Cardiac muscle cell (in vitro differentiated cells and primary cell): ENCODE measurements at regions not wholly inside any gene's neighbourhood (a gene's known extent, or its start where the extent isn't known, plus 50 kb on each side); places are given as distances from the start of the nearest gene placed in this dataset.
A peak's percentile ranks its signal among the peaks of the same experiment; 100 is the strongest.

Source experiments
- DNase-seq, 2 donors: peaks; one replicate each; pipeline versions ENCODE4 v3.0.0 to v3.0.0-alpha.2; 2010 to 2017; ENCODE audit warnings: low read depth in 1 of 2, low spot score in 1 of 2
- H3K27ac ChIP-seq: fragments of 200-600 bp; sonication (generic); 2 replicates; pipeline ENCODE4 v1.5.1; 2016
- H3K27me3 ChIP-seq: fragments of 200-600 bp; sonication (generic); 2 replicates; pipeline ENCODE4 v1.6.0; 2016; ENCODE audit warnings: control low read depth
- H3K36me3 ChIP-seq: fragments of 200-600 bp; sonication (generic); 2 replicates; pipeline ENCODE4 v1.5.1; 2016; ENCODE audit warnings: control low read depth
- H3K4me1 ChIP-seq: fragments of 200-600 bp; sonication (generic); 2 replicates; pipeline ENCODE4 v1.8.1; 2017; ENCODE audit warnings: low read depth, mild to moderate bottlenecking, mixed run types
- H3K4me3 ChIP-seq: fragments of 200-600 bp; sonication (generic); 2 replicates; pipeline ENCODE4 v1.5.1; 2016; ENCODE audit warnings: mild to moderate bottlenecking
- H3K9me3 ChIP-seq: fragments of 200-600 bp; sonication (generic); 2 replicates; pipeline ENCODE4 v1.5.1; 2017; ENCODE audit warnings: low read depth, mild to moderate bottlenecking, control low read depth
- TF ChIP-seq, protein P1 (sequence below): IDR thresholded peaks from 2 replicates; pipeline ENCODE4 v1.5.1; 2012; ENCODE audit warnings: low read depth, mild to moderate bottlenecking, low read length

DNA sequence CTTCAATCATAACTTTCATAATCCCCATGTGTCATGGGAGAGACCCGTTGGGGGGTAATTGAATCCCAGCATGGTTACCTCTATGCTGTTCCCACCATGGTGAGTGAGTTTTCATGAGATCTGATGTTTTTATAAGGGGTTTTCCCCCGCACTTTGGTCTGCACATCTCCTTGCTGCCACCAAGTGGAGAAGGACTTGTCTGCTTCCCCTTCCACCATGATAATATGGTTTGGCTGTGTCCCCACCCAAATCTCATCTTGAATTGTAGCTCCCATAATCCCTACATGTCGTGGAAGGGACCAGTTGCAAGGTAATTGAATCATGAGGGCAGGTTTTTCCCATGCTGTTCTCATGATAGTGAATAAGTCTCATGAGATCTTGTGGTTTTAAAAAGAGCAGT lies 524.9 kb downstream of the SLITRK5 start:
- no peak overlapping the region for H3K27ac ChIP-seq
- DNase-seq: no peak

DNA sequence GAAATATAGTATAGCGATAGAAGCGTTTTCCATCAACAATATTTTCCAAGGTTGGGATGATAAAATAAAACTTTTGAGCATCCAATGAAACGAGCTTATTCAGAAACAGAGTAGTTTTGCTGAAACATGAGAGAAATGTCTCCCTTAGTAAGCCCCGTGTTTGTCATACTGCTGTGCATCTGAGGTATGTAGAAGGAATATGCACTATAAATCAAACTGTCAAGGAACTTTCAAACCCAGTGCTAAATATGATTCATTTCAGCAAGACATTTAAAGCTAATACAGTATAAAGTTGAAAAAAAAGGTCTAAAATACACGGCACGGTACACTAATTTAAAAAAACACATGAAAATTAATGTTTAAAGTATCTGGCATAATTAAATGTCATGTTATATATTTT lies 546.2 kb downstream of the SLITRK5 start:
- Histone ChIP-seq H3K4me3 (no peak overlapping the region), H3K27ac (no peak overlapping the region), H3K36me3 (no peaks in the 10 kb centered on the region), H3K4me1 (no peaks in the 10 kb centered on the region), H3K9me3 (no peaks in the 10 kb centered on the region), H3K27me3 (no peaks in the 10 kb centered on the region)
- no peak for DNase-seq
- TF ChIP-seq, protein P1, sequence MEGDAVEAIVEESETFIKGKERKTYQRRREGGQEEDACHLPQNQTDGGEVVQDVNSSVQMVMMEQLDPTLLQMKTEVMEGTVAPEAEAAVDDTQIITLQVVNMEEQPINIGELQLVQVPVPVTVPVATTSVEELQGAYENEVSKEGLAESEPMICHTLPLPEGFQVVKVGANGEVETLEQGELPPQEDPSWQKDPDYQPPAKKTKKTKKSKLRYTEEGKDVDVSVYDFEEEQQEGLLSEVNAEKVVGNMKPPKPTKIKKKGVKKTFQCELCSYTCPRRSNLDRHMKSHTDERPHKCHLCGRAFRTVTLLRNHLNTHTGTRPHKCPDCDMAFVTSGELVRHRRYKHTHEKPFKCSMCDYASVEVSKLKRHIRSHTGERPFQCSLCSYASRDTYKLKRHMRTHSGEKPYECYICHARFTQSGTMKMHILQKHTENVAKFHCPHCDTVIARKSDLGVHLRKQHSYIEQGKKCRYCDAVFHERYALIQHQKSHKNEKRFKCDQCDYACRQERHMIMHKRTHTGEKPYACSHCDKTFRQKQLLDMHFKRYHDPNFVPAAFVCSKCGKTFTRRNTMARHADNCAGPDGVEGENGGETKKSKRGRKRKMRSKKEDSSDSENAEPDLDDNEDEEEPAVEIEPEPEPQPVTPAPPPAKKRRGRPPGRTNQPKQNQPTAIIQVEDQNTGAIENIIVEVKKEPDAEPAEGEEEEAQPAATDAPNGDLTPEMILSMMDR: no peak

More for the DNA sequence above, 524.9 kb downstream of the SLITRK5 start:
- Histone ChIP-seq H3K27me3 (no peaks in the 10 kb centered on the region), H3K4me1 (no peaks in the 10 kb centered on the region), H3K36me3 (no peaks in the 10 kb centered on the region), H3K9me3 (no peaks in the 10 kb centered on the region), H3K4me3 (no peak overlapping the region)
- TF ChIP-seq, protein P1: no peak

DNA sequence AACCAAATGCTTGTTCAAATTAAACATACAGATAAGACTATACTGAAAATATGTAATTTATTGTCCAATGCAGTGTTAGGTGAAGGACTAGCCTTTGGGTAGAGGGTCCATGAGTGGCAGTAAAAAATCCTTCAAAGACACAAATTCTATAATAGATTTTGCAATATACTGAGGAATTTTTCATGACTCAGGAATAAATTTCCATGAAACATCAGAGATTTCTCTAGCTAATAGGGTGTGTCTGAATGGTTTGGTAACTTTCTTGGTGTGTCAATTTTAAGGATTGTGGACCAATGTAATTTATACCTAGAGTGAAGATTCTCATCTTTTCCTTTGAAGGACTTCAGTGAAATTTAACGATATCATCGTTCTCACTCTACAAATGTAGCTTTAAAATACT lies 546.7 kb downstream of the SLITRK5 start:
- TF ChIP-seq, protein P1: no peak
- no peaks in the 10 kb centered on the region for H3K36me3 ChIP-seq
- H3K9me3 ChIP-seq: no peaks in the 10 kb centered on the region
- DNase-seq: no peak
- H3K4me3 ChIP-seq: no peak overlapping the region
- H3K27me3 ChIP-seq: no peaks in the 10 kb centered on the region
- H3K4me1 ChIP-seq: no peaks in the 10 kb centered on the region
- no peak overlapping the region for H3K27ac ChIP-seq

DNA sequence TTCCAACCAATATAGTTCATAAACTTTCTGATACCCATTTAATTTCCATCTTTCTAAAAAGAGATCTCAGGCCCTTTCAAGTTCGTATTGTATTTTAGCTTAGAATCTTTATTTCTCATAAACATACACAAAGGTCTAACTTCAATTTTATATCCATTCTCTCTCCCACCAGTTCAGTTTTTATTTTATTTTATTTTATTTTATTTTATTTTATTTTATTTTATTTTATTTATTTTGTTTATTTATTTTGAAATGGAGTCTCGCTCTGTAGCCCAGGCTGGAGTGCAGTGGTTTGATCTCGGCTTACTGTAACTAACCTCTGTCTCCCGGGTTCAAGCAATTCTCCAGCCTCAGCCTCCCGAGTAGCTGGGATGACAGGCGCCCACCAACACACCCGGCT lies 552.8 kb downstream of the SLITRK5 start:
- H3K4me3 ChIP-seq: no peak overlapping the region
- H3K27ac ChIP-seq: no peak overlapping the region
- H3K36me3 ChIP-seq: no peaks in the 10 kb centered on the region
- H3K9me3 ChIP-seq: no peaks in the 10 kb centered on the region
- H3K4me1 ChIP-seq: no peaks in the 10 kb centered on the region
- no peaks in the 10 kb centered on the region for H3K27me3 ChIP-seq
- TF ChIP-seq, protein P1: no peak
- no peak for DNase-seq

DNA sequence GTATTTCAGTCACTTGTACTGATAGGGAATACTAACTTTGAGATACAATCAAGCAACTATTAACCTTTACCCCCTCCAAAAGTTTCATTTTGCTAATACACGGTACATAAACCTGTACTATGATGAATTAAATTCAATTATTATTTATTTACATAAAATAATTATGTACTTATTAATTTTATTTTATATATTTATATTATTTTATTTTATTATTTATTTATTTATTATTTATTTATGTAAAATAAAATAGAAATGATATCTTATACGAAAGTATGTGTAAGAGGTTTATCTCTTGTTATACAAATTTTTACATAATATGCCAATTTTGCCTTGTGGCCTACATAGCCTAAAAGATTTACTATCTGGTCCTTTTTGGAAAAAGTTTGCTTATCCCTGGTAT lies 564.3 kb downstream of the SLITRK5 start:
- no peak overlapping the region for H3K4me3 ChIP-seq
- TF ChIP-seq, protein P1: no peak
- H3K36me3 ChIP-seq: no peaks in the 10 kb centered on the region
- no peak for DNase-seq
- no peaks in the 10 kb centered on the region for H3K27me3 ChIP-seq
- H3K9me3 ChIP-seq: no peaks in the 10 kb centered on the region
- no peak overlapping the region for H3K27ac ChIP-seq
- H3K4me1 ChIP-seq: peaks cover 6% of the 10 kb centered on the region

DNA sequence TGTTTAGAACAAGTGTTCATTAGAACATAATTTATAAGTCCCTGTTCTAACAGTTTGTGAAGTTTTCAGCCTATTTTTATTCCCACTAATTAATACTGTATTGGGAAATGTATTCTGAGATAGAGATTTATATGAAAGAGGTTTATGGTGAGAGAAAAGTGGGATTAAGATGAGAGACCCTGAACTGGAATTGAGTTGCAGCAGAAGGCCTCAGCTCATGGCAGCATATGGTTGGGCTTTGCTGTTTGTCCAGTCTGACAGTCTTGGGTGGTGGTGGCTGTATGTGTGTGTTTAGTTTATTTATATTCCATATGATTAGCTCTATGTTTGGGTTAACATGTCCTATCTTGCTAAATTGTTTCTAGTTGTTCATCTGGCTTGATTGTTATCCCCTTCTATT lies 575.1 kb downstream of the SLITRK5 start:
- TF ChIP-seq, protein P1: no peak
- peak in 1 of 2 donors; percentile 17 for DNase-seq
- H3K4me1 ChIP-seq: no peaks in the 10 kb centered on the region
- H3K36me3 ChIP-seq: no peaks in the 10 kb centered on the region
- no peak overlapping the region for H3K4me3 ChIP-seq
- H3K9me3 ChIP-seq: no peaks in the 10 kb centered on the region
- no peaks in the 10 kb centered on the region for H3K27me3 ChIP-seq
- H3K27ac ChIP-seq: no peak overlapping the region
